Loucy (cell line): ENCODE measurements at regions not wholly inside any gene's neighbourhood (a gene's known extent, or its start where the extent isn't known, plus 50 kb on each side); places are given as distances from the start of the nearest gene placed in this dataset.

Experiments used
- H2AFZ ChIP-seq: fragments of 200-600 bp; sonication (generic); 2 replicates; pipeline ENCODE4 v1.6.0; 2016; ENCODE audit warnings: antibody characterized with exemption, mild to moderate bottlenecking, low read length, moderate library complexity
- H3F3A ChIP-seq: fragments of 200-600 bp; 2 replicates; pipeline ENCODE4 v1.6.0; 2016; ENCODE audit warnings: antibody characterized with exemption, low read depth, mild to moderate bottlenecking
- H3K27me3 ChIP-seq: fragments of 200-600 bp; sonication (generic); 2 replicates; pipeline ENCODE4 v1.6.1; 2014; ENCODE audit warnings: low read length, mild to moderate bottlenecking; ENCODE audit not compliant: insufficient read depth, poor library complexity, severe bottlenecking
- H3K36me3 ChIP-seq: fragments of 200-600 bp; sonication (generic); 2 replicates; pipeline ENCODE4 v1.6.1; 2016; ENCODE audit warnings: low read length; ENCODE audit not compliant: insufficient read depth
- H3K4me1 ChIP-seq: fragments of 200-600 bp; sonication (generic); 2 replicates; pipeline ENCODE4 v1.5.1; 2014; ENCODE audit warnings: low read length, mild to moderate bottlenecking; ENCODE audit not compliant: insufficient read depth, poor library complexity, severe bottlenecking
- H3K4me2 ChIP-seq: fragments of 200-600 bp; sonication (generic); 2 replicates; pipeline ENCODE4 v1.6.0; 2014; ENCODE audit warnings: antibody characterized with exemption, low read length, low read depth, mild to moderate bottlenecking; ENCODE audit not compliant: poor library complexity, severe bottlenecking
- H3K4me3 ChIP-seq: fragments of 200-600 bp; sonication (generic); 2 replicates; pipeline ENCODE4 v1.5.1; 2014; ENCODE audit warnings: low read length, mild to moderate bottlenecking, mixed read lengths; ENCODE audit not compliant: poor library complexity, severe bottlenecking
- H3K79me2 ChIP-seq: fragments of 200-600 bp; sonication (generic); 2 replicates; pipeline ENCODE4 v1.6.1; 2014; ENCODE audit warnings: low read length; ENCODE audit not compliant: insufficient read depth
- H3K9ac ChIP-seq: fragments of 200-600 bp; sonication (generic); 2 replicates; pipeline ENCODE4 v1.6.0; 2014; ENCODE audit warnings: mild to moderate bottlenecking, low read depth, low read length, moderate library complexity; ENCODE audit not compliant: poor library complexity, severe bottlenecking
- H3K9me2 ChIP-seq: fragments of 200-600 bp; sonication (generic); replicated peaks from 2 replicates; pipeline ENCODE4 v1.6.1; 2016; ENCODE audit warnings: low read depth, low read length, mixed read lengths
- H3K9me3 ChIP-seq: fragments of 200-600 bp; sonication (generic); 2 replicates; pipeline ENCODE4 v1.6.1; 2014; ENCODE audit warnings: mild to moderate bottlenecking, antibody characterized with exemption, low read length, low read depth; ENCODE audit not compliant: insufficient read depth
- H4K20me1 ChIP-seq: fragments of 200-600 bp; sonication (generic); 2 replicates; pipeline ENCODE4 v1.6.0; 2014; ENCODE audit warnings: antibody characterized with exemption, low read length, mild to moderate bottlenecking; ENCODE audit not compliant: insufficient read depth, poor library complexity, severe bottlenecking
- EZH2phosphoT487 ChIP-seq: fragments of 200-600 bp; IDR thresholded peaks from 2 replicates; pipeline ENCODE4 v1.6.1; 2018; ENCODE audit warnings: antibody characterized with exemption, mild to moderate bottlenecking, moderate library complexity, borderline replicate concordance
- TF ChIP-seq, protein P1 (sequence below): fragments of 200-600 bp; sonication (generic); conservative IDR thresholded peaks from 2 replicates; pipeline ENCODE4 v1.5.1; 2014; ENCODE audit warnings: mild to moderate bottlenecking, antibody characterized with exemption, low read length

DNA sequence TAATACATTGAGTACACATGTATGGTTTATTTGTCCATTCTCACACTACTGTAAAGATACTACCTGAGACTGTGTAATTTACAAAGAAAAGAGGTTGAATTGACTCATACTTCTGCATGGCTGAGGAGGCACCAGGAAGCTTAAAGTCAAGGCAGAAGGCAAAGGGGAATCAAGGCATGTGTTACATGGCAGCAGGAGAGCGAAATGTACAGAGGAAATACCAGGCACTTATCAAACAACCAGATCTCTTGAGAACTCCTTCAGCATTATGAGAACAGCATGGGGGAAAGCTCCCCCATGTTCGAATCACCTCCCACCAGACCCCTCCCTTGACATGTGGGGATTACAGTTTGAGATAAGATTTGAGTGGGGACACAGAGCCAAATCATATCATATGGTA lies 666.3 kb downstream of the ZBBX start:
- no peaks in the 10 kb centered on the region for H4K20me1 ChIP-seq

DNA sequence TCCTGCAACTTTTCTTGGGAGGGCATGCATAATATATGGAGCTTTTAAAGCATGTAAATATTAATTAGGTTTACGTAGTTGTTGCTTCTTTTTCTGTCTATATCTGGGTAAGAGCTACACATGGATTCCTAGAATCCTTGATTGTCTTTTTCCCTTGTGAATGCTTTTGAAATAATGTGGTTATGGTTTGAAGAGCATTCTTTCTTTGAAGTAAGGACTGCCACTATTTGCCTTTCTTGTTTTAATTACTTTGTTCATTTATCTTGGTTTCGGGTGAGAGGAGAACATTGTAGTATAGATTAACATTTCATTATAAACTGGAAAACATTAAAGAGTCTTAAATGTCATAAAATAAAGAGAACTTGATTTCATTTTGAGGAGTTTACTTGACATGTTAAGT lies 674.0 kb downstream of the ZBBX start:
- Histone ChIP-seq H3K4me3 (no peak overlapping the region), H2AFZ (no peak overlapping the region), H4K20me1 (no peaks in the 10 kb centered on the region), H3K9me3 (no peaks in the 10 kb centered on the region), H3K36me3 (no peaks in the 10 kb centered on the region), H3K4me1 (no peaks in the 10 kb centered on the region), H3F3A (no peaks in the 10 kb centered on the region), H3K4me2 (no peak overlapping the region), H3K79me2 (no peaks in the 10 kb centered on the region), H3K9me2 (no peaks in the 10 kb centered on the region), H3K9ac (no peak overlapping the region), H3K27me3 (no peaks in the 10 kb centered on the region)
- TF ChIP-seq, protein P1, sequence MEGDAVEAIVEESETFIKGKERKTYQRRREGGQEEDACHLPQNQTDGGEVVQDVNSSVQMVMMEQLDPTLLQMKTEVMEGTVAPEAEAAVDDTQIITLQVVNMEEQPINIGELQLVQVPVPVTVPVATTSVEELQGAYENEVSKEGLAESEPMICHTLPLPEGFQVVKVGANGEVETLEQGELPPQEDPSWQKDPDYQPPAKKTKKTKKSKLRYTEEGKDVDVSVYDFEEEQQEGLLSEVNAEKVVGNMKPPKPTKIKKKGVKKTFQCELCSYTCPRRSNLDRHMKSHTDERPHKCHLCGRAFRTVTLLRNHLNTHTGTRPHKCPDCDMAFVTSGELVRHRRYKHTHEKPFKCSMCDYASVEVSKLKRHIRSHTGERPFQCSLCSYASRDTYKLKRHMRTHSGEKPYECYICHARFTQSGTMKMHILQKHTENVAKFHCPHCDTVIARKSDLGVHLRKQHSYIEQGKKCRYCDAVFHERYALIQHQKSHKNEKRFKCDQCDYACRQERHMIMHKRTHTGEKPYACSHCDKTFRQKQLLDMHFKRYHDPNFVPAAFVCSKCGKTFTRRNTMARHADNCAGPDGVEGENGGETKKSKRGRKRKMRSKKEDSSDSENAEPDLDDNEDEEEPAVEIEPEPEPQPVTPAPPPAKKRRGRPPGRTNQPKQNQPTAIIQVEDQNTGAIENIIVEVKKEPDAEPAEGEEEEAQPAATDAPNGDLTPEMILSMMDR: no peak
- TF ChIP-seq EZH2phosphoT487: no peak

More for the DNA sequence above, 666.3 kb downstream of the ZBBX start:
- Histone ChIP-seq H3K9me3 (no peaks in the 10 kb centered on the region), H3K4me3 (no peak overlapping the region), H3K4me2 (no peak overlapping the region), H3K36me3 (no peaks in the 10 kb centered on the region), H3K27me3 (no peaks in the 10 kb centered on the region), H3K79me2 (no peaks in the 10 kb centered on the region), H3K9me2 (no peaks in the 10 kb centered on the region), H3K9ac (no peak overlapping the region), H2AFZ (no peak overlapping the region), H3F3A (no peaks in the 10 kb centered on the region), H3K4me1 (no peaks in the 10 kb centered on the region)
- no peak for TF ChIP-seq EZH2phosphoT487
- TF ChIP-seq, protein P1: no peak

DNA sequence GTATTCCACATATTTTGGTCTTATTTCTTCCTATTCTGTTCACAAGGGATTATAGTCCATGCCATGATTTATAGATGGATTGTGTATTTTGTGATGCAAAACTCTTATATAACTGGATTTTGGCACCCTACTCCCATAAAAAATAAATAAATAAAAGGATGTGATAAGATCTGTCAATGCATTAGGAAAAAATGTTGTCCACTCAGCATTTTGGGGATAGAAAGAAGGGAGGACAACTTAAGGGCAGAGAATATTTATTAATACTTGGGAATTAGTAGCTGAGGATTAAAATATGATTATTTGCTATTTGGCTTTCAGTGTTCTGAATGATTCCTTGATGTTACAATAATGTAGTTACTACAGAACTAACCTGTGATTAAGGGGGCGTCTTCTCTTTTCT lies 682.6 kb downstream of the ZBBX start:
- no peaks in the 10 kb centered on the region for H3K36me3 ChIP-seq
- H3K27me3 ChIP-seq: no peaks in the 10 kb centered on the region
- H4K20me1 ChIP-seq: no peaks in the 10 kb centered on the region
- H3F3A ChIP-seq: no peaks in the 10 kb centered on the region
- H3K79me2 ChIP-seq: no peaks in the 10 kb centered on the region
- no peaks in the 10 kb centered on the region for H3K9me3 ChIP-seq
- H3K4me1 ChIP-seq: no peaks in the 10 kb centered on the region
- no peak overlapping the region for H3K4me3 ChIP-seq
- TF ChIP-seq, protein P1: no peak
- no peak for TF ChIP-seq EZH2phosphoT487
- no peaks in the 10 kb centered on the region for H3K9me2 ChIP-seq
- H3K9ac ChIP-seq: no peak overlapping the region
- H3K4me2 ChIP-seq: no peak overlapping the region
- no peak overlapping the region for H2AFZ ChIP-seq
